ENCODE measurements at regions not wholly inside any gene's neighbourhood (a gene's known extent, or its start where the extent isn't known, plus 50 kb on each side); places are given as distances from the start of the nearest gene placed in this dataset.

DNA sequence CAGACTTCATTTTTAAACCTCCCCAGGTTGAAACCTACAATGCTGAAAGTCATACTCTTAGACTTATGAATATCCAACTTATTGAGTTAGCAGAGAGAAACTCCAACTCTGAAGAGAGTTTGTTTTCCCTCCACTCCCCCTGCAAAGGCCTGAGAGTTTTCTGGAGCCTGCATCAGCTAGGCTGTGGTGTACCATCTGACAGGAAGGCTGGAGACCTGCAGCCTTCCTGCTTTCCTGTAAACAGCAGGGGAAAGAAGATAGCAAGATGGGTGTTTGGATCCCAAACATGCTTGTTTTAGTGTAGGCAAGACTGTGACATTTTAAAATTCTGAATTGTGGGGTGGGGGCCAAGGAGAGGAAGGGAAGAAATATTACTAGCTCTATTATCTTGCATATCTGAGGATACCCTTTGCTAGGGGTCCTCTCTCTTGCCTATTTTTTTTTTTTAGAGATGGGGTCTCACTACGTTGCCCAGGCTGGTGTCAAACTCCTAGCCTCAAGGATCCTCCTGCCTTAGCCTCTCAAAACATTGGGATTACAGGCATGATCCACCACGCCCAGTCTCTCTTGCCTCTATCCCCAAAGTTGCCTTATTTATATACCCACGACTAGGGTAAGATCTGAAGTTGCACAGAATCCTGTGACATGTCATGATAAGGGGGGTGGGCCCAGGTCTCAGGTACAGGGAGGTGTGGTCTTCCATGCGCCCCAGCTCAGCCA is 51.0 kb upstream of the USP3 start:
- TF ChIP-seq, protein P1, sequence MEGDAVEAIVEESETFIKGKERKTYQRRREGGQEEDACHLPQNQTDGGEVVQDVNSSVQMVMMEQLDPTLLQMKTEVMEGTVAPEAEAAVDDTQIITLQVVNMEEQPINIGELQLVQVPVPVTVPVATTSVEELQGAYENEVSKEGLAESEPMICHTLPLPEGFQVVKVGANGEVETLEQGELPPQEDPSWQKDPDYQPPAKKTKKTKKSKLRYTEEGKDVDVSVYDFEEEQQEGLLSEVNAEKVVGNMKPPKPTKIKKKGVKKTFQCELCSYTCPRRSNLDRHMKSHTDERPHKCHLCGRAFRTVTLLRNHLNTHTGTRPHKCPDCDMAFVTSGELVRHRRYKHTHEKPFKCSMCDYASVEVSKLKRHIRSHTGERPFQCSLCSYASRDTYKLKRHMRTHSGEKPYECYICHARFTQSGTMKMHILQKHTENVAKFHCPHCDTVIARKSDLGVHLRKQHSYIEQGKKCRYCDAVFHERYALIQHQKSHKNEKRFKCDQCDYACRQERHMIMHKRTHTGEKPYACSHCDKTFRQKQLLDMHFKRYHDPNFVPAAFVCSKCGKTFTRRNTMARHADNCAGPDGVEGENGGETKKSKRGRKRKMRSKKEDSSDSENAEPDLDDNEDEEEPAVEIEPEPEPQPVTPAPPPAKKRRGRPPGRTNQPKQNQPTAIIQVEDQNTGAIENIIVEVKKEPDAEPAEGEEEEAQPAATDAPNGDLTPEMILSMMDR (conservative IDR thresholded peaks at IDR 0.05; ENCODE audit: low read length), result no peak
- TF ChIP-seq EZH2phosphoT487 (IDR thresholded peaks at IDR 0.05; ENCODE audit: borderline replicate concordance), result no peak

Measured in Loucy (cell line).